ENCODE measurements at regions not wholly inside any gene's neighbourhood (a gene's known extent, or its start where the extent isn't known, plus 50 kb on each side); places are given as distances from the start of the nearest gene placed in this dataset.

DNA sequence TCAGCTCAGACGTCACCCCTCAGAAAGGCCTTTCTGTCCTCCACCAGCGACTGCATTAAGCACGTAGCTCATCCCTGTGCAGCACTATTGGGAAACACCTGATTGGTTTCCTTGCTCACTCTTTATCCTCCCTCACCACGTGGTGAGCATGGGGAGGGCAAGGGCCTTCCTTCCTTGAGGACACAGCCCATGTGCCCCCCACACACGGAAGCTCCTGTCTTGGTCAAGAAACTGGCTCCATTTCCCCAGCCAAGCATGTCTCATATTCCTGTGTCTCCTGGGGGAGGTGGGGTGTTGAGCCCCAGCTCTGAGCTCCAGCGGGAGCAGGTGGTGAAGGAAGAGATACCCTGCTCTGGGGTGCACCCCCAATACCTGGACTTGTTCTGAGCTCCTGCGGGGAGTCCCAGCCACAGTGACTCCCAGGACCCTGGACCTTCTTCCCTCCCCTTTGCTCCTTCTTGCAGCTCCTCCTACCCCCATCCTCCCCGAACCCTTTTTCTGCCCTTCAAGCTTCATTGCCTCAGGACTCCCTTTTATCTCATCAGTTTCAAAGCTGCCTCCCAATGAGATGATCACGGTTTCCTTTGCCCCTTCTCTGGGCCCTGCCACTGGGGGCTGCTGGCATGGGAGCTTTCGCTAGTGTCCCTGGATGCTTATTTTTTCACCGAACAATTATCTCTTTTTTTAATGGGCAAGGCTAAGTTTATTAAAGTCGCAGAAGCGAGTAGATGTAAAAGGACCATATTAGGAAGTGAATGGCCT, 230.1 kb downstream of the TFAP2C start:
- TF ChIP-seq POLR2A (IDR thresholded peaks at IDR 0.05) (no peak), EP300 (IDR thresholded peaks at IDR 0.05) (no peak), CTCF (IDR thresholded peaks at IDR 0.05) (no peak)

DNA sequence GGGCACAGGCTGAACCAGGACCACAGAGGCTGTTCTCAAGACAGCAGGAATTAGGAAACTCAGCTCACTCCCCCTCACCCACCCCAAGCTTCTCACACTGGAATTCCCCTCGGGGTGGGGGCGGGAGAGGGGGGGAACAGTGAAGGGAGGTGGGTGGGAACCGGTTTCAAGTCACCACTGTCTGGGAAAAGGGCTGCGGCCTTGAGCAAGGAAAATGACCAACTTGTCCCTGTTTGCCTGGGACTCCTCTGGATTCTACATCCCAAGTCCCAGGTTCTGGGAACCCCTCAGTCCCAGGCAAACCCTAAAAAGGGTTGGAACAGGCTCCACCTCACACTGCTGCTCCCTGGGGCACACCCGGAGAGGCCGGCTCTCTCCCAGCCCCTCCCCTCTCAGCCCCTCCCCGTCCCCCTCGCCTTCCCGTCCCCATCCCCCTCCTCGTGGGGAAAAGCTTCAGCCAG, 230.7 kb downstream of the TFAP2C start:
- Histone ChIP-seq H3K9me3 (no peaks in the 10 kb centered on the region), H3K27me3 (no peaks in the 10 kb centered on the region), H3K4me1 (ENCODE audit: insufficient read depth) (no peaks in the 10 kb centered on the region), H3K27ac (no peak overlapping the region), H3K4me3 (no peak overlapping the region), H3K36me3 (no peaks in the 10 kb centered on the region)
- TF ChIP-seq CTCF (IDR thresholded peaks at IDR 0.05) (no peak), EP300 (IDR thresholded peaks at IDR 0.05) (no peak)
- 1 to 7% (median 6%) methylated on average over 7 to 10 of the region's 10 CpGs for WGBS, 3 donors
- intact Hi-C loops (cut with DNase I), result no loop called here
- DNase-seq, result no peak

More for the DNA sequence above, 230.1 kb downstream of the TFAP2C start:
- Histone ChIP-seq H3K27me3 (no peaks in the 10 kb centered on the region), H3K36me3 (no peaks in the 10 kb centered on the region), H3K4me1 (ENCODE audit: insufficient read depth) (no peaks in the 10 kb centered on the region), H3K9me3 (no peaks in the 10 kb centered on the region), H3K4me3 (no peak overlapping the region), H3K27ac (no peak overlapping the region)
- DNase-seq, result no peak
- WGBS, 3 donors, result 33 to 43% (median 41%) methylated on average over 13 of the region's 13 CpGs
- intact Hi-C loops (cut with DNase I), result no loop called here

GRCh38 chr20:56860413-56860812, 231.3 kb downstream of the TFAP2C start:
- intact Hi-C loops (cut with DNase I), result no loop called here
- no peak overlapping the region for H3K27ac ChIP-seq
- no peaks in the 10 kb centered on the region for H3K27me3 ChIP-seq
- no peak for DNase-seq
- H3K9me3 ChIP-seq, result no peaks in the 10 kb centered on the region
- no peak overlapping the region for H3K4me3 ChIP-seq
- no peaks in the 10 kb centered on the region for H3K4me1 ChIP-seq (ENCODE audit: insufficient read depth)
- 47 to 58% (median 48%) methylated on average over 5 of the region's 5 CpGs for WGBS, 3 donors
- TF ChIP-seq EP300 (IDR thresholded peaks at IDR 0.05) (no peak), CTCF (IDR thresholded peaks at IDR 0.05) (no peak), POLR2A (IDR thresholded peaks at IDR 0.05) (no peak)
- H3K36me3 ChIP-seq, result no peaks in the 10 kb centered on the region

GRCh38 chr20:56861590-56861989, 232.5 kb downstream of the TFAP2C start:
- 25 to 40% (median 29%) methylated on average over 6 of the region's 6 CpGs for WGBS, 3 donors
- Histone ChIP-seq H3K9me3 (no peaks in the 10 kb centered on the region), H3K27me3 (no peaks in the 10 kb centered on the region), H3K4me3 (no peak overlapping the region), H3K4me1 (ENCODE audit: insufficient read depth) (no peaks in the 10 kb centered on the region), H3K27ac (no peak overlapping the region), H3K36me3 (no peaks in the 10 kb centered on the region)
- no peak for DNase-seq
- TF ChIP-seq EP300 (IDR thresholded peaks at IDR 0.05) (no peak), CTCF (IDR thresholded peaks at IDR 0.05) (no peak), POLR2A (IDR thresholded peaks at IDR 0.05) (no peak)
- intact Hi-C loops (cut with DNase I), result no loop called here
